Thyroid gland (tissue), 4 donors: ENCODE measurements at regions not wholly inside any gene's neighbourhood (a gene's known extent, or its start where the extent isn't known, plus 50 kb on each side); places are given as distances from the start of the nearest gene placed in this dataset.

Experiments used
- DNase-seq, 2 donors: peaks; one replicate each; pipeline ENCODE4 v3.0.0-alpha.2; 2019
- H3K27ac ChIP-seq, 3 donors: fragments of 200-600 bp; sonication (generic); 1 replicate in 2 of 3; 2 replicates in 1 of 3; pipeline ENCODE4 v1.5.1; 2016 to 2019; ENCODE audit warnings: mild to moderate bottlenecking in 1 of 3, moderate library complexity in 1 of 3
- H3K27me3 ChIP-seq: fragments of 200-600 bp; sonication (generic); one replicate; pipeline ENCODE4 v1.5.1; 2019
- H3K36me3 ChIP-seq, 2 donors: fragments of 200-600 bp; sonication (generic); one replicate each; pipeline ENCODE4 v1.5.1; 2016 to 2019
- H3K4me1 ChIP-seq, 2 donors: fragments of 200-600 bp; sonication (generic); one replicate each; pipeline ENCODE4 v1.5.1; 2017 to 2019
- H3K4me3 ChIP-seq, 3 donors: fragments of 200-600 bp; sonication (generic); replicated peaks in 1 of 3; 1 replicate in 2 of 3; 2 replicates in 1 of 3; pipeline ENCODE4 v1.5.1; 2016; ENCODE audit warnings: mild to moderate bottlenecking in 1 of 3
- H3K9me3 ChIP-seq: fragments of 200-600 bp; sonication (generic); one replicate; pipeline ENCODE4 v1.5.1; 2017
- POLR2A ChIP-seq, 2 donors: fragments of 450-650 bp; IDR thresholded peaks; one replicate each; pipeline ENCODE4 v1.6.1; 2017; ENCODE audit warnings: antibody characterized with exemption in 2 of 2, mild to moderate bottlenecking in 2 of 2, moderate library complexity in 1 of 2
- WGBS, 2 donors: methylation state at CpG; one replicate each; pipeline ENCODE4 v1.1.5; 2017; 5-methylcytosine and 5-hydroxymethylcytosine counted together
- intact Hi-C: fragments of 100-400 bp; cut with DNase I; formaldehyde crosslinking; loops from one replicate; pipeline ENCODE4 v1.15.1; 2023
- TF ChIP-seq, protein P1 (sequence below), 6 experiments: fragments of 200-600 bp in 3 of 6; fragments of 450-650 bp in 3 of 6; sonication (generic) in 3 of 6; IDR thresholded peaks; one replicate each; pipeline ENCODE4 v1.5.1; 2016 to 2019; ENCODE audit warnings: antibody characterized with exemption in 6 of 6, mild to moderate bottlenecking in 2 of 6, inconsistent platforms in 1 of 6, moderate library complexity in 1 of 6

DNA sequence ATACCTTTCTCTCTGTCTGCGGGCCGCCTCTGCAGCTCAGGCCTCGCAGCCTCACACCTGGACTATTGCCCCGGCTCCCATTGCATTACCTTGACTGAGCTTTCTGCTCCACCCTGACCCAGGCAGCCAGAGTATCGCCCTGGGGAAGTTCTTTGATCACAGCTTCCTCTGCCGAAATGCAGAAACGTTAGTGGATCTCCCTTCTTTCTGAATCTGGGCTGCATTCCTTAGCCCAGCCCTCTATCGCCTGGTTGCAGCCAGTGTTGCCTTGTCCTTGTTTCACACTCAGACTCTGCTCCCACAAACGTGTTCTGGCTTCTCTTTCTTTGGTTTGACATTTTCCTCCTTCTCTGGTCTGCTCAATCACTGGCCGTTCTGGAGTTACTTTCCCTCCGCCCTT, 195.7 kb downstream of the ADAMTS15 start:
- DNase-seq: no peak
- intact Hi-C loops: no loop called here
- WGBS, 2 donors: 68 to 71% methylated on average over 11 of the region's 11 CpGs
- Histone ChIP-seq H3K4me1 (peaks cover 2 to 6% of the 10 kb centered on the region in 2 donors), H3K36me3 (no peaks in the 10 kb centered on the region), H3K9me3 (no peaks in the 10 kb centered on the region), H3K27ac (no peak overlapping the region), H3K4me3 (no peak overlapping the region), H3K27me3 (no peaks in the 10 kb centered on the region)
- TF ChIP-seq, protein P1, sequence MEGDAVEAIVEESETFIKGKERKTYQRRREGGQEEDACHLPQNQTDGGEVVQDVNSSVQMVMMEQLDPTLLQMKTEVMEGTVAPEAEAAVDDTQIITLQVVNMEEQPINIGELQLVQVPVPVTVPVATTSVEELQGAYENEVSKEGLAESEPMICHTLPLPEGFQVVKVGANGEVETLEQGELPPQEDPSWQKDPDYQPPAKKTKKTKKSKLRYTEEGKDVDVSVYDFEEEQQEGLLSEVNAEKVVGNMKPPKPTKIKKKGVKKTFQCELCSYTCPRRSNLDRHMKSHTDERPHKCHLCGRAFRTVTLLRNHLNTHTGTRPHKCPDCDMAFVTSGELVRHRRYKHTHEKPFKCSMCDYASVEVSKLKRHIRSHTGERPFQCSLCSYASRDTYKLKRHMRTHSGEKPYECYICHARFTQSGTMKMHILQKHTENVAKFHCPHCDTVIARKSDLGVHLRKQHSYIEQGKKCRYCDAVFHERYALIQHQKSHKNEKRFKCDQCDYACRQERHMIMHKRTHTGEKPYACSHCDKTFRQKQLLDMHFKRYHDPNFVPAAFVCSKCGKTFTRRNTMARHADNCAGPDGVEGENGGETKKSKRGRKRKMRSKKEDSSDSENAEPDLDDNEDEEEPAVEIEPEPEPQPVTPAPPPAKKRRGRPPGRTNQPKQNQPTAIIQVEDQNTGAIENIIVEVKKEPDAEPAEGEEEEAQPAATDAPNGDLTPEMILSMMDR (IDR thresholded peaks at IDR 0.05): no peak
- TF ChIP-seq POLR2A (IDR thresholded peaks at IDR 0.05): no peak

DNA sequence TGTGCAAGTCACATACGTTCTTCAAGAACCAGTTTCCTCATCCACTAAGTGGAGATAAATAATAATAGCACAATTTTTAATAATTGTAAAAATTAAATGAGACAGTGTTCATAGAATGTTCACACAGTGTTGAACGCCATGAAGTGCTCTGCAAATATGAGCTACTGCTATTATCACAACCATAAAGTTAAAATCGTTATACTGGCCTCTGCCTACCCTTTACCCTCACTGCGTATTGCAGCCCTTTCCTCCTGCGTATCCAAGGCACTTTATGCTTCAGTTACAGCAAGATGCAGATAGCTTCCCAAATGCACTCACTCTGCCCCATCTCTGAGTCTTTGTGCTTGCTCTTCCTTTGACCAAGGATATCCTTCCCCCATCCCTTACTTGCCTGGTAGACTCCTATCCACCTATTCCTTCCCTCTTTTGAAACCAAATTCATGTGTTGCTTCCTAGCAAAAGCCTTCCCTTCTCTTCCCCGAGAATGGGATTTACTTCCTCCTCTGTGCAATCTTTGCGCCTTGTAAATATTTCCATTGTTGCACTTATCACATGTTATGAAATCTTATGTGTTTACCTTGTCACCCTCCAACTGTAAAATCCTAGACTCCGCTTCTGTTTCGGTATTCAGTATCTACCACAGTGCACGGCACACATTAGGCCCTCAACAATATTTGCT, 196.9 kb downstream of the ADAMTS15 start:
- intact Hi-C loops: no loop called here
- peaks cover 13 to 17% of the 10 kb centered on the region in 2 donors for H3K4me1 ChIP-seq
- no peak for DNase-seq
- H3K4me3 ChIP-seq: no peak overlapping the region
- WGBS, 2 donors: 95 to 96% methylated on average over 10 of the region's 10 CpGs
- H3K27me3 ChIP-seq: no peaks in the 10 kb centered on the region
- no peak for TF ChIP-seq POLR2A (IDR thresholded peaks at IDR 0.05)
- TF ChIP-seq, protein P1 (IDR thresholded peaks at IDR 0.05): no peak
- H3K36me3 ChIP-seq: no peaks in the 10 kb centered on the region
- no peaks in the 10 kb centered on the region for H3K9me3 ChIP-seq
- H3K27ac ChIP-seq: no peak overlapping the region

DNA sequence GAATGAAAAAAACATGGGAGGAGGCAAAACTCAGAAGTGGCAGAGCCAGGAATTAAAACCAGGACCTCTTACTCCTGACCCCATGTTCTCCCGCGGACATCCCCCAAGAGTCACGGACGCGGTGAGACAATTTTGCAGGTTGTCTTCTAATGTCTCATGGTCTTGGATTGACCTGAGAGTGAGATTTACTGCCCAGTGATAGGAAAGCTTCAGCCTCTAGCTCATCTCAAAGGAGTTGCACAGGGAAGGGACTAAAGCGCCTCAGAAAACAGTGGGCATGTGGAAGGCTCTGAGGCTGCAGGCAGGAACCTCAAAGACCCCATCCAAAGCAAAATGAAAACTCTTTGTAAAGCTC, 197.4 kb downstream of the ADAMTS15 start:
- Histone ChIP-seq H3K27ac (no peak overlapping the region), H3K9me3 (no peaks in the 10 kb centered on the region), H3K36me3 (no peaks in the 10 kb centered on the region), H3K27me3 (no peaks in the 10 kb centered on the region), H3K4me1 (peaks cover 19 to 21% of the 10 kb centered on the region in 2 donors), H3K4me3 (no peak overlapping the region)
- intact Hi-C loops: no loop called here
- WGBS, 2 donors: 95 to 96% methylated on average over 6 of the region's 6 CpGs
- TF ChIP-seq POLR2A (IDR thresholded peaks at IDR 0.05): no peak
- TF ChIP-seq, protein P1 (IDR thresholded peaks at IDR 0.05): no peak
- no peak for DNase-seq

DNA sequence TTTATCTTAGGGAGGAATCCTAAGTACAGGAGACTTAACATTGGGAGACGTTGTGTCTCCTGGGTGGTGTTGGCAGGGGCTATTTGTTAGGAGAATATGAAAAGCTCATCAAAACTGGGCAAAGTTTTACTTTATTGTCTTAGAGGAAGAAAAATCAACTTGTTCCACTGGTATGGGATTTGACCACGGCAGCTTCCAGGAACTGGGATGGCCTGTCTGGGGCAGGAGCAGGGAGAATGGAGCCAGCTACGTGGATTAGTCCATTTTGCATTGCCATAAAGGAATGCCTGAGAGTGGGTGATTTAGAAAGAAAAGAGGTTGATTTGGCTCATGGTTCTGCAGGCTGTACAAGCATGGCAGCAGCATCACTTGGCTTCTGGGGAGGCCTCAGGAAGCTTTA, 198.4 kb downstream of the ADAMTS15 start:
- H3K27me3 ChIP-seq: no peaks in the 10 kb centered on the region
- H3K4me1 ChIP-seq: peaks cover 24 to 25% of the 10 kb centered on the region in 2 donors
- no peak overlapping the region for H3K27ac ChIP-seq
- WGBS, 2 donors: 72 to 79% methylated on average over 3 of the region's 3 CpGs
- TF ChIP-seq, protein P1 (IDR thresholded peaks at IDR 0.05): no peak
- TF ChIP-seq POLR2A (IDR thresholded peaks at IDR 0.05): no peak
- H3K36me3 ChIP-seq: no peaks in the 10 kb centered on the region
- H3K4me3 ChIP-seq: no peak overlapping the region
- H3K9me3 ChIP-seq: no peaks in the 10 kb centered on the region
- no peak for DNase-seq
- intact Hi-C loops: no loop called here

DNA sequence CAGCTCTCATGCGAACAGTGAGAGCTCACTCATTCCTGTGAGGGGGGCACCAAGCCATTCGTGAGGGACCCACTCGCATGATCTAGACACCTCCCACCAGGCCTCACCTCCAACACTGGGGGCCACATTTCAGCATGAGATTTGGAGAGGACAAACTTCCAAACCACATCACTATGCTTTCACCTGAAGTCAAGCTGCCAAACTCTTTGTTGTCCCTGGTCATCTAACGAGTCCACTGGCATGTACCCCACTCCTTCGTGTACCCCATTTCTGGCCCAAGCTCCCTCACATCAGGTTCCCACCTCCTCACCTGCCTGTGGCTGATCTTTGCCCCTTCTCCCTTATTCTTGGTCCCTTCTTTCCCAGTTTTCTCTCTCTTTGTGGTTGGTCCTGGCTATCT, 198.9 kb downstream of the ADAMTS15 start:
- intact Hi-C loops: no loop called here
- no peaks in the 10 kb centered on the region for H3K36me3 ChIP-seq
- TF ChIP-seq, protein P1 (IDR thresholded peaks at IDR 0.05): no peak
- no peak for TF ChIP-seq POLR2A (IDR thresholded peaks at IDR 0.05)
- H3K27ac ChIP-seq: no peak overlapping the region
- no peaks in the 10 kb centered on the region for H3K9me3 ChIP-seq
- H3K27me3 ChIP-seq: no peaks in the 10 kb centered on the region
- H3K4me1 ChIP-seq: peaks cover 26 to 29% of the 10 kb centered on the region in 2 donors
- DNase-seq: no peak
- no peak overlapping the region for H3K4me3 ChIP-seq
- 94 to 96% methylated on average over 5 of the region's 5 CpGs for WGBS, 2 donors
